OCI-LY7 (cell line): ENCODE measurements at regions not wholly inside any gene's neighbourhood (a gene's known extent, or its start where the extent isn't known, plus 50 kb on each side); places are given as distances from the start of the nearest gene placed in this dataset.

Source experiments
- BruUV-seq: library from RNA; stranded (reverse); fragments of 400-500 nt; replicated peaks from 2 replicates; lab custom pipeline; 2021; lab: Mats Ljungman, UMichigan
- CTCF ChIA-PET: fragments of 300-600 bp; sonication (Branson Sonifier 250); formaldehyde crosslinking; loops from one replicate; lab custom pipeline; 2022; ENCODE audit warnings: antibody characterized with exemption; ENCODE audit not compliant: unreplicated experiment; lab: Charles Lee
- POLR2A ChIA-PET: fragments of 300-600 bp; sonication (Branson Sonifier 250); formaldehyde crosslinking; loops from one replicate; lab custom pipeline; 2022; ENCODE audit warnings: antibody characterized with exemption; lab: Charles Lee
- DNase-seq: peaks from one replicate; pipeline ENCODE4 v3.0.0-alpha.2; 2015; ENCODE audit warnings: low spot score
- H2AFZ ChIP-seq: fragments of 200-600 bp; sonication (generic), shearing (Covaris generic); 2 replicates; pipeline ENCODE4 v1.6.1; 2014; ENCODE audit warnings: mild to moderate bottlenecking, antibody characterized with exemption, low read length, moderate library complexity
- H3K27ac ChIP-seq: fragments of 200-600 bp; sonication (generic); 2 replicates; pipeline ENCODE4 v1.5.1; 2014; ENCODE audit warnings: mixed run types, low read depth, mild to moderate bottlenecking, moderate library complexity, low read length, inconsistent platforms; ENCODE audit not compliant: poor library complexity, severe bottlenecking
- H3K36me3 ChIP-seq: fragments of 200-600 bp; sonication (generic); 2 replicates; pipeline ENCODE4 v1.6.1; 2014; ENCODE audit warnings: mild to moderate bottlenecking, antibody characterized with exemption, low read length, moderate library complexity, mixed read lengths; ENCODE audit not compliant: insufficient read depth
- H3K4me1 ChIP-seq: fragments of 200-600 bp; sonication (generic); 2 replicates; pipeline ENCODE4 v1.5.1; 2014; ENCODE audit warnings: mild to moderate bottlenecking, low read length; ENCODE audit not compliant: insufficient read depth, poor library complexity, severe bottlenecking
- H3K4me2 ChIP-seq: fragments of 200-600 bp; sonication (generic); 2 replicates; pipeline ENCODE4 v1.6.1; 2014; ENCODE audit warnings: mild to moderate bottlenecking, low read length
- H3K4me3 ChIP-seq: fragments of 200-600 bp; sonication (generic); 2 replicates; pipeline ENCODE4 v1.5.1; 2014; ENCODE audit warnings: mild to moderate bottlenecking, low read depth, low read length; ENCODE audit not compliant: poor library complexity, severe bottlenecking
- H3K79me2 ChIP-seq: fragments of 200-600 bp; sonication (generic); 2 replicates; pipeline ENCODE4 v1.6.1; 2016; ENCODE audit warnings: low read depth, mild to moderate bottlenecking, low read length, moderate library complexity, mixed read lengths; ENCODE audit not compliant: insufficient read depth
- H3K9me2 ChIP-seq: fragments of 200-600 bp; sonication (generic); 2 replicates; pipeline ENCODE4 v1.6.1; 2016; ENCODE audit warnings: mild to moderate bottlenecking, low read length, mixed read lengths; ENCODE audit not compliant: insufficient read depth
- H3K9me3 ChIP-seq: fragments of 200-600 bp; sonication (generic); 2 replicates; pipeline ENCODE4 v1.6.1; 2014; ENCODE audit warnings: mild to moderate bottlenecking, mixed run types, low read length, mixed read lengths
- H4K20me1 ChIP-seq: fragments of 200-600 bp; sonication (generic); 2 replicates; pipeline ENCODE4 v1.6.1; 2014; ENCODE audit warnings: mild to moderate bottlenecking, antibody characterized with exemption, low read length, moderate library complexity, mixed read lengths; ENCODE audit not compliant: insufficient read depth
- EZH2phosphoT487 ChIP-seq: fragments of 200-600 bp; sonication (generic); IDR thresholded peaks from 2 replicates; pipeline ENCODE4 v1.6.1; 2018; ENCODE audit warnings: low read depth, borderline replicate concordance, mild to moderate bottlenecking, mixed run types, antibody characterized with exemption, low read length, moderate library complexity, mixed read lengths
- intact Hi-C: fragments of 100-400 bp; cut with micrococcal nuclease; formaldehyde crosslinking; loops from one replicate; pipeline ENCODE4 v1.10.0; 2022; ENCODE audit not compliant: unreplicated experiment
- TF ChIP-seq, protein P1 (sequence below): fragments of 200-600 bp; sonication (generic); conservative IDR thresholded peaks from 2 replicates; pipeline ENCODE4 v1.5.1; 2014; ENCODE audit warnings: mild to moderate bottlenecking, antibody characterized with exemption, low read length, moderate library complexity, mixed read lengths

DNA sequence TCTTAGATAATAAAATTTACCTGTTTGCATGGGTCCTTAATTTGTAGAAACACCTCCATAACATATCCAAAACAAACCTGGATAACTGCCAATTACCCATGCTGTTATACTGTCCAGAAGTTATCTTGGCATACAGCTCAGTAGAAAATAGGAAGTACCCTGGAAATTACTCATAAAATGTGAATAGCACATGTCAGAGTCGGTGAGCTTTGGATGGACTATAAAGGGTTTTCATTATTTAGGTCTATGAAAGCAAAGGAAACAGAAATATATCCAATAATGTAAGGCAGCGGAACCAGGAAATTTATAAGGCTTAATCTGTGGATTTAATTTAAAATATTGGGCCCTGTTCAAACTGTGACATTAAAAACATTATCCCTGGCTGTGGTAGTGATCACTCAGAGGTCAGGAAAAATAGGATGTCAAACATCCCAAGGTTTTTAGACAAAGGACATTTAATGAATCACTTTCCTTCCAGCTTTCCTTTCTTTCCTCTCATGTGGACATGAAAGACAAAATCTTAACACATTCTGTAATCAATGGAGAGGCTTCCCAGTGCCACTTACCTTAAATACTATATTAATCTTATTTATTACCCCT, 459.0 kb upstream of the DPH6 start:
- ChIA-PET POLR2A (interaction anchor here (0.7 to 1.0 kb wide), 2 partner anchors 9 to 12 kb away, joined by 3 to 4 read pairs; no protein-coding TSS in a partner anchor), CTCF (interaction anchor here (0.6 kb wide), 1 partner anchor 30 kb away, joined by 3 read pairs; no protein-coding TSS in a partner anchor)

DNA sequence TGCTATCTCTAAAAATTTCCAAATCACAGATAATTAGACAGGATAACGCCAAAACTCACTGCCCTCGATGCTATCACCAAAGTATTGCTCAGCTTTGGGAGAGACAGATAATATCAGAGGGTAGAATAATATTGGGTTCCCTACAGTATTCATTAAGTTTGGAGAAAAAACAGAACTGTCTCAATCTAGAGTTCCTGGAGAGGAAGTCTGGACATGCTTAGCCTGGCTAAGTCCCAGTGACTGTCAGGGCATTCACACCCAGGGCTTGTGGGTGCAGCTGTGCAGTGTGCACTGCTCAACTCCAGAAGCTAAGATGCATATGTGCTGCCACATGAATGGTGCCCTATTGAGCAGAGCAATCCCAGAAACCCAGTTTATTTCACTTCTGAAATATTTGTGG, 459.6 kb upstream of the DPH6 start:
- no peak for DNase-seq
- H3K4me3 ChIP-seq = no peak overlapping the region
- H3K9me2 ChIP-seq = no peaks in the 10 kb centered on the region
- H3K4me2 ChIP-seq = no peak overlapping the region
- H2AFZ ChIP-seq = no peak overlapping the region
- no peaks in the 10 kb centered on the region for H3K4me1 ChIP-seq
- ChIA-PET POLR2A (interaction anchor here (0.7 kb wide), 1 partner anchor 9 kb away, joined by 4 read pairs; no protein-coding TSS in a partner anchor), CTCF (interaction anchor here (0.6 kb wide), 1 partner anchor 30 kb away, joined by 3 read pairs; no protein-coding TSS in a partner anchor)
- peaks cover 6% of the 10 kb centered on the region; the same call in 1 of the 2 replicates for H3K9me3 ChIP-seq
- intact Hi-C loops = no loop called here
- BruUV-seq = no TSS peak
- H3K79me2 ChIP-seq = no peaks in the 10 kb centered on the region
- H3K27ac ChIP-seq = no peak overlapping the region
- H4K20me1 ChIP-seq = no peaks in the 10 kb centered on the region
- TF ChIP-seq, protein P1, sequence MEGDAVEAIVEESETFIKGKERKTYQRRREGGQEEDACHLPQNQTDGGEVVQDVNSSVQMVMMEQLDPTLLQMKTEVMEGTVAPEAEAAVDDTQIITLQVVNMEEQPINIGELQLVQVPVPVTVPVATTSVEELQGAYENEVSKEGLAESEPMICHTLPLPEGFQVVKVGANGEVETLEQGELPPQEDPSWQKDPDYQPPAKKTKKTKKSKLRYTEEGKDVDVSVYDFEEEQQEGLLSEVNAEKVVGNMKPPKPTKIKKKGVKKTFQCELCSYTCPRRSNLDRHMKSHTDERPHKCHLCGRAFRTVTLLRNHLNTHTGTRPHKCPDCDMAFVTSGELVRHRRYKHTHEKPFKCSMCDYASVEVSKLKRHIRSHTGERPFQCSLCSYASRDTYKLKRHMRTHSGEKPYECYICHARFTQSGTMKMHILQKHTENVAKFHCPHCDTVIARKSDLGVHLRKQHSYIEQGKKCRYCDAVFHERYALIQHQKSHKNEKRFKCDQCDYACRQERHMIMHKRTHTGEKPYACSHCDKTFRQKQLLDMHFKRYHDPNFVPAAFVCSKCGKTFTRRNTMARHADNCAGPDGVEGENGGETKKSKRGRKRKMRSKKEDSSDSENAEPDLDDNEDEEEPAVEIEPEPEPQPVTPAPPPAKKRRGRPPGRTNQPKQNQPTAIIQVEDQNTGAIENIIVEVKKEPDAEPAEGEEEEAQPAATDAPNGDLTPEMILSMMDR = no peak
- no peak for TF ChIP-seq EZH2phosphoT487
- no peaks in the 10 kb centered on the region for H3K36me3 ChIP-seq

More for the DNA sequence above, 459.0 kb upstream of the DPH6 start:
- no TSS peak for BruUV-seq
- Histone ChIP-seq H3K9me2 (no peaks in the 10 kb centered on the region), H3K79me2 (no peaks in the 10 kb centered on the region), H3K27ac (no peak overlapping the region), H4K20me1 (no peaks in the 10 kb centered on the region), H3K4me2 (no peak overlapping the region), H3K36me3 (no peaks in the 10 kb centered on the region), H2AFZ (no peak overlapping the region), H3K9me3 (peaks cover 6% of the 10 kb centered on the region; the same call in 1 of the 2 replicates), H3K4me1 (no peaks in the 10 kb centered on the region), H3K4me3 (no peak overlapping the region)
- no peak for TF ChIP-seq EZH2phosphoT487
- TF ChIP-seq, protein P1 = no peak
- intact Hi-C loops = no loop called here
- no peak for DNase-seq

DNA sequence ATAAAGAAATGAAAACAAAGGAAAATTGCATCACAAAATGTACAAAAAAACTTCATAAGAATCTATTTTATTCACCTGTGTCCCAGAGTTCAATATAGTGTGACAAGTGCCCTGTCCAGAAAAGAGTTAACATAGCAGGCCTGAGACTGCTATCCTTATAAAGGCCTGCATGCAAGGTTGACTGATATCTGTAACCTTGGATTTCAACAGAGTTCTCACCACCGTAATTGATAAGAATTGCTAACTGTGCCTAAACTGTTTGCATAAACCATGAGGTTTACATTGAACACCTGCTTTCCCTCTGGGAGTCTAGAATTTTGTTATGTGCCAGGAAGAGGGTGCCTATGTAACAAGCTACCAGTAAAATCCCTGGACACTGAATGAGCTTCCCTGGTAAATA, 461.7 kb upstream of the DPH6 start:
- DNase-seq = no peak
- CTCF ChIA-PET = no interaction called here

More for the DNA sequence above, 461.7 kb upstream of the DPH6 start:
- intact Hi-C loops = no loop called here
- POLR2A ChIA-PET = no interaction called here
- Histone ChIP-seq H3K27ac (no peak overlapping the region), H3K9me3 (peaks cover 6% of the 10 kb centered on the region; the same call in 1 of the 2 replicates), H3K36me3 (no peaks in the 10 kb centered on the region), H2AFZ (no peak overlapping the region), H3K4me3 (no peak overlapping the region), H3K4me2 (no peak overlapping the region), H3K9me2 (no peaks in the 10 kb centered on the region), H4K20me1 (no peaks in the 10 kb centered on the region), H3K4me1 (no peaks in the 10 kb centered on the region), H3K79me2 (no peaks in the 10 kb centered on the region)
- BruUV-seq = no TSS peak
- TF ChIP-seq, protein P1 = no peak
- TF ChIP-seq EZH2phosphoT487 = no peak
